Body of pancreas (tissue), 4 donors: ENCODE measurements at regions not wholly inside any gene's neighbourhood (a gene's known extent, or its start where the extent isn't known, plus 50 kb on each side); places are given as distances from the start of the nearest gene placed in this dataset.

Experiments
- POLR2A ChIP-seq, 3 donors: fragments of 450-650 bp; IDR thresholded peaks; one replicate each; pipeline ENCODE4 v1.6.1; 2016; ENCODE audit warnings: antibody characterized with exemption in 3 of 3, mild to moderate bottlenecking in 2 of 3
- TF ChIP-seq, protein P1 (sequence below), 7 experiments: fragments of 450-650 bp in 4 of 7; fragments of 200-600 bp in 3 of 7; sonication (generic) in 3 of 7; IDR thresholded peaks; one replicate each; pipeline ENCODE4 v1.5.1; 2016 to 2019; ENCODE audit warnings: antibody characterized with exemption in 7 of 7

DNA sequence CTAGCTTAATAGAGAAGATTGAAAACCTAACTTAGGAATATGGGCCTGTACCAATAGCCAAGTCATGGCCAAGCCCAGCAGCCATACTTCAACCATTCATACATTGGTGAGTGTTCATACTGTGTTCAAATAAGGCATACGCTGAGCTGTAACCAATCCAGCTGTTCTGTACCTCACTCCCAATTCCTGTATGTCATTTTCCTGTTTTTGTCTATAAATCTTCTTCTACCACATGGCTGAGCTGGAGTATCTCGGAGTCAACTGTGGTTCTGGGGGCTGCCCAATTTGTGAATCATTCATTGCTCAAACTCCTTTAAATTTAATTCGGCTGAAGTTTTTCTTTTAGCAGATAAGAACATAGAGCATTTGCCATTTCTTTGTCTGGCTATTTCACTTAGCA is 195.3 kb upstream of the ANKRD50 start:
- TF ChIP-seq, protein P1, sequence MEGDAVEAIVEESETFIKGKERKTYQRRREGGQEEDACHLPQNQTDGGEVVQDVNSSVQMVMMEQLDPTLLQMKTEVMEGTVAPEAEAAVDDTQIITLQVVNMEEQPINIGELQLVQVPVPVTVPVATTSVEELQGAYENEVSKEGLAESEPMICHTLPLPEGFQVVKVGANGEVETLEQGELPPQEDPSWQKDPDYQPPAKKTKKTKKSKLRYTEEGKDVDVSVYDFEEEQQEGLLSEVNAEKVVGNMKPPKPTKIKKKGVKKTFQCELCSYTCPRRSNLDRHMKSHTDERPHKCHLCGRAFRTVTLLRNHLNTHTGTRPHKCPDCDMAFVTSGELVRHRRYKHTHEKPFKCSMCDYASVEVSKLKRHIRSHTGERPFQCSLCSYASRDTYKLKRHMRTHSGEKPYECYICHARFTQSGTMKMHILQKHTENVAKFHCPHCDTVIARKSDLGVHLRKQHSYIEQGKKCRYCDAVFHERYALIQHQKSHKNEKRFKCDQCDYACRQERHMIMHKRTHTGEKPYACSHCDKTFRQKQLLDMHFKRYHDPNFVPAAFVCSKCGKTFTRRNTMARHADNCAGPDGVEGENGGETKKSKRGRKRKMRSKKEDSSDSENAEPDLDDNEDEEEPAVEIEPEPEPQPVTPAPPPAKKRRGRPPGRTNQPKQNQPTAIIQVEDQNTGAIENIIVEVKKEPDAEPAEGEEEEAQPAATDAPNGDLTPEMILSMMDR (IDR thresholded peaks at IDR 0.05), result no peak
- no peak for TF ChIP-seq POLR2A (IDR thresholded peaks at IDR 0.05)
